HCT116 (cell line): ENCODE measurements at regions not wholly inside any gene's neighbourhood (a gene's known extent, or its start where the extent isn't known, plus 50 kb on each side); places are given as distances from the start of the nearest gene placed in this dataset.

Experiments used
- ATAC-seq: fragments of 200-7000 bp; cut with Tn5 transposase; 2 replicates; pipeline ENCODE4 v1.9.1; 2020; ENCODE audit warnings: mild to moderate bottlenecking, moderate library complexity
- BruUV-seq: library from RNA; stranded (reverse); fragments of 400-500 nt; replicated peaks from 2 replicates; lab custom pipeline; 2021; lab: Mats Ljungman, UMichigan
- CTCF ChIA-PET: fragments of 300-600 bp; sonication (Branson Sonifier 250); formaldehyde crosslinking; loops from one replicate; lab custom pipeline; 2021; ENCODE audit warnings: antibody characterized with exemption; lab: Charles Lee
- POLR2A ChIA-PET: fragments of 300-600, 350-600 bp; sonication (Branson Sonifier 250); formaldehyde crosslinking; loops from one replicate; lab custom pipeline; 2021; ENCODE audit warnings: antibody characterized with exemption; lab: Charles Lee
- RAD21 ChIA-PET, 2 experiments: fragments of 300-600 bp; sonication (Branson Sonifier 250); formaldehyde crosslinking; loops; one replicate each; lab custom pipeline; 2023; ENCODE audit warnings: low total read pairs in 2 of 2; ENCODE audit not compliant: uncharacterized antibody in 2 of 2, unreplicated experiment in 2 of 2, low non-redundant PET in 1 of 2; lab: Charles Lee
- DNase-seq: peaks from one replicate; pipeline ENCODE4 v3.0.0-alpha.2; 2010; ENCODE audit warnings: low read depth, low spot score
- H2AFZ ChIP-seq: fragments of 200-600 bp; shearing (Covaris generic), sonication (generic); 2 replicates; pipeline ENCODE4 v1.6.1; 2017; ENCODE audit warnings: low read depth, mixed run types, mixed read lengths, antibody characterized with exemption, low read length; ENCODE audit not compliant: poor library complexity, severe bottlenecking
- H3K27ac ChIP-seq: 2 replicates; pipeline ENCODE4 v1.5.1; 2012; ENCODE audit warnings: low read depth, low read length
- H3K27me3 ChIP-seq: fragments of 200-600 bp; sonication (generic); 2 replicates; pipeline ENCODE4 v1.6.1; 2016; ENCODE audit warnings: mixed run types, low read length, mixed read lengths; ENCODE audit not compliant: insufficient read depth
- H3K36me3 ChIP-seq, 2 experiments: fragments of 200-500 bp in 1 of 2; fragments of 200-600 bp in 1 of 2; sonication (Bioruptor generic) in 1 of 2; sonication (generic) in 1 of 2; 2 replicates each; pipeline versions ENCODE4 v1.5.1 to v1.6.1; 2014 to 2016; ENCODE audit warnings: low read length in 2 of 2, inconsistent platforms in 1 of 2, mixed read lengths in 1 of 2, mixed run types in 1 of 2; ENCODE audit not compliant: insufficient read depth in 2 of 2, control insufficient read depth in 1 of 2
- H3K4me1 ChIP-seq, 2 experiments: fragments of 200-600 bp in 1 of 2; sonication (generic) in 1 of 2; 2 replicates each; pipeline versions ENCODE4 v1.5.1 to v1.6.1; 2012 to 2017; ENCODE audit warnings: low read length in 2 of 2, inconsistent platforms in 1 of 2, mild to moderate bottlenecking in 1 of 2, mixed read lengths in 1 of 2, mixed run types in 1 of 2, moderate library complexity in 1 of 2; ENCODE audit not compliant: insufficient read depth in 2 of 2, control insufficient read depth in 1 of 2
- H3K4me2 ChIP-seq: fragments of 200-600 bp; sonication (generic); 2 replicates; pipeline ENCODE4 v1.6.1; 2017; ENCODE audit warnings: mixed run types, low read length, mixed read lengths
- H3K4me3 ChIP-seq, 2 experiments: fragments of 200-600 bp in 1 of 2; sonication (generic) in 1 of 2; replicated peaks in 1 of 2; 2 replicates each; pipeline ENCODE4 v1.5.1; 2011 to 2016; ENCODE audit warnings: low read length in 2 of 2, control low read depth in 1 of 2, low read depth in 1 of 2, mild to moderate bottlenecking in 1 of 2, mixed read lengths in 1 of 2, mixed run types in 1 of 2
- H3K79me2 ChIP-seq: fragments of 200-600 bp; sonication (generic); 2 replicates; pipeline ENCODE4 v1.6.1; 2017; ENCODE audit warnings: mild to moderate bottlenecking, mixed run types, low read length, moderate library complexity, mixed read lengths; ENCODE audit not compliant: insufficient read depth
- H3K9ac ChIP-seq: fragments of 200-600 bp; sonication (generic); 2 replicates; pipeline ENCODE4 v1.6.1; 2016; ENCODE audit warnings: low read length, mixed read lengths
- H3K9me2 ChIP-seq: fragments of 200-600 bp; sonication (generic), shearing (Covaris generic); 2 replicates; pipeline ENCODE4 v1.6.1; 2017; ENCODE audit warnings: mixed run types, mild to moderate bottlenecking, moderate library complexity; ENCODE audit not compliant: insufficient read depth
- H3K9me3 ChIP-seq, 2 experiments: fragments of 200-500 bp in 1 of 2; fragments of 200-600 bp in 1 of 2; sonication (Bioruptor generic) in 1 of 2; sonication (generic) in 1 of 2; 2 replicates each; pipeline ENCODE4 v1.6.1; 2014 to 2017; ENCODE audit warnings: low read length in 2 of 2, mixed read lengths in 2 of 2, inconsistent platforms in 1 of 2, low read depth in 1 of 2, mild to moderate bottlenecking in 1 of 2, mixed run types in 1 of 2, moderate library complexity in 1 of 2; ENCODE audit not compliant: control insufficient read depth in 1 of 2, insufficient read depth in 1 of 2
- H4K20me1 ChIP-seq: fragments of 200-600 bp; sonication (generic), shearing (Covaris generic); 2 replicates; pipeline ENCODE4 v1.6.1; 2017; ENCODE audit warnings: mixed run types, mild to moderate bottlenecking, moderate library complexity; ENCODE audit not compliant: insufficient read depth
- CBX3 ChIP-seq: IDR thresholded peaks from 2 replicates; pipeline ENCODE4 v1.6.1; 2012; ENCODE audit warnings: low read depth
- CEBPB ChIP-seq: IDR thresholded peaks from 2 replicates; pipeline ENCODE4 v1.6.1; 2012; ENCODE audit warnings: low read depth
- EGR1 ChIP-seq: IDR thresholded peaks from 2 replicates; pipeline ENCODE4 v1.6.1; 2012; ENCODE audit warnings: low read depth
- ELF1 ChIP-seq: IDR thresholded peaks from 2 replicates; pipeline ENCODE4 v1.6.1; 2012; ENCODE audit warnings: low read depth, borderline replicate concordance
- JUND ChIP-seq: IDR thresholded peaks from 2 replicates; pipeline ENCODE4 v1.6.1; 2012
- MAX ChIP-seq: IDR thresholded peaks from 2 replicates; pipeline ENCODE4 v1.6.1; 2012
- SIN3A ChIP-seq: IDR thresholded peaks from 2 replicates; pipeline ENCODE4 v1.6.1; 2012; ENCODE audit warnings: low read depth
- SP1 ChIP-seq: IDR thresholded peaks from 2 replicates; pipeline ENCODE4 v1.6.1; 2012; ENCODE audit warnings: low read depth
- TCF7L2 ChIP-seq: IDR thresholded peaks from 2 replicates; pipeline ENCODE4 v1.7.0; 2011; ENCODE audit warnings: borderline replicate concordance, inconsistent platforms; ENCODE audit not compliant: insufficient read depth, insufficient read length; ENCODE audit errors: extremely low read depth
- YY1 ChIP-seq: IDR thresholded peaks from 2 replicates; pipeline ENCODE4 v1.6.1; 2011; ENCODE audit warnings: low read length, low read depth, moderate library complexity, mild to moderate bottlenecking; ENCODE audit not compliant: insufficient replicate concordance; ENCODE audit errors: extremely low read depth
- ZBTB33 ChIP-seq: IDR thresholded peaks from 2 replicates; pipeline ENCODE4 v1.6.1; 2011; ENCODE audit warnings: mild to moderate bottlenecking, low read length, moderate library complexity; ENCODE audit not compliant: insufficient replicate concordance; ENCODE audit errors: extremely low read depth
- ZNF274 ChIP-seq: fragments of 200-500 bp; sonication (Bioruptor generic); IDR thresholded peaks from 2 replicates; pipeline ENCODE4 v1.6.1; 2014; ENCODE audit warnings: mild to moderate bottlenecking, low read depth, low read length, inconsistent platforms
- intact Hi-C: fragments of 100-400 bp; cut with micrococcal nuclease; formaldehyde crosslinking; loops from 2 replicates; pipeline ENCODE4 v1.10.0; 2022
- TF ChIP-seq, protein P1 (sequence below), 3 experiments: fragments of 200-600 bp in 1 of 3; sonication (generic) in 1 of 3; IDR thresholded peaks in 2 of 3; conservative IDR thresholded peaks in 1 of 3; 2 replicates each; pipeline ENCODE4 v1.5.1; 2012 to 2017; ENCODE audit warnings: low read depth in 2 of 3, low read length in 2 of 3, antibody characterized with exemption in 1 of 3, borderline replicate concordance in 1 of 3, control low read depth in 1 of 3, mild to moderate bottlenecking in 1 of 3, mixed read lengths in 1 of 3, mixed run types in 1 of 3, moderate library complexity in 1 of 3; ENCODE audit not compliant: insufficient read depth in 1 of 3

- BruUV-seq = no TSS peak
- POLR2A ChIA-PET = no interaction called here
- Histone ChIP-seq H3K4me1 (no peaks in the 10 kb centered on the region), H2AFZ (no peak overlapping the region), H3K9ac (no peak overlapping the region), H3K4me3 (no peak overlapping the region), H3K9me2 (no peaks in the 10 kb centered on the region), H3K9me3 (peaks cover 4 to 35% of the 10 kb centered on the region in 2 experiments; a peak in 3 of 4 replicates), H3K36me3 (no peaks in the 10 kb centered on the region), H3K27me3 (no peaks in the 10 kb centered on the region), H3K4me2 (no peak overlapping the region), H3K27ac (no peak overlapping the region), H3K79me2 (no peaks in the 10 kb centered on the region), H4K20me1 (no peaks in the 10 kb centered on the region)
- RAD21 ChIA-PET = no interaction called here
- ATAC-seq (no peak), DNase-seq (no peak)
- intact Hi-C loops = no loop called here
- TF ChIP-seq ELF1 = no peak
- TF ChIP-seq SP1 = no peak
- TF ChIP-seq ZBTB33 = no peak
- no peak for TF ChIP-seq EGR1
- no peak for TF ChIP-seq MAX
- no peak for TF ChIP-seq JUND
- CTCF ChIA-PET = no interaction called here
Observed at GRCh38 chr4:60945641-60946040, 254.5 kb upstream of the ADGRL3 start.

DNA sequence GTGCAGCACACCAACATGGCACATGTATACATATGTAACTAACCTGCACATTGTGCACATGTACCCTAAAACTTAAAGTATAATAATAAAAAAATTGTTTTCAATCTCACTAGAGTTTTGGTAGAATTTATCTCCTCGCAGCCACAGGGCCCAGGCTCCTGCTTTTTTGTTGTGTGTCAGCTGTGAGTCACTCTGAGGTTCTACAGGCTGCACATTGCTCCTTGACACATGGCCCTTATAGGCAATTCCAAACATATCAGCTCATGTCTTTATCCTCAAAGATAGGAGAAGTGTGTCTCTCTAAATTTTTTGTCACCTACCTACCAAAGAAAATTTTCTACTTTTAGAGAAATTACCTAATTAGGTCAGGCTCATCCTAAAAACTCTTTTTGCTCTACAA is 252.1 kb upstream of the ADGRL3 start:
- no peaks in the 10 kb centered on the region for H3K36me3 ChIP-seq
- ChIA-PET RAD21 (no interaction called here), CTCF (no interaction called here), POLR2A (no interaction called here)
- no peak overlapping the region for H3K27ac ChIP-seq
- no TSS peak for BruUV-seq
- no peak overlapping the region for H2AFZ ChIP-seq
- H4K20me1 ChIP-seq = no peaks in the 10 kb centered on the region
- no peak overlapping the region for H3K9ac ChIP-seq
- peaks cover 4 to 39% of the 10 kb centered on the region in 2 experiments; a peak in 3 of 4 replicates for H3K9me3 ChIP-seq
- TF ChIP-seq YY1 = no peak
- TF ChIP-seq, protein P1, sequence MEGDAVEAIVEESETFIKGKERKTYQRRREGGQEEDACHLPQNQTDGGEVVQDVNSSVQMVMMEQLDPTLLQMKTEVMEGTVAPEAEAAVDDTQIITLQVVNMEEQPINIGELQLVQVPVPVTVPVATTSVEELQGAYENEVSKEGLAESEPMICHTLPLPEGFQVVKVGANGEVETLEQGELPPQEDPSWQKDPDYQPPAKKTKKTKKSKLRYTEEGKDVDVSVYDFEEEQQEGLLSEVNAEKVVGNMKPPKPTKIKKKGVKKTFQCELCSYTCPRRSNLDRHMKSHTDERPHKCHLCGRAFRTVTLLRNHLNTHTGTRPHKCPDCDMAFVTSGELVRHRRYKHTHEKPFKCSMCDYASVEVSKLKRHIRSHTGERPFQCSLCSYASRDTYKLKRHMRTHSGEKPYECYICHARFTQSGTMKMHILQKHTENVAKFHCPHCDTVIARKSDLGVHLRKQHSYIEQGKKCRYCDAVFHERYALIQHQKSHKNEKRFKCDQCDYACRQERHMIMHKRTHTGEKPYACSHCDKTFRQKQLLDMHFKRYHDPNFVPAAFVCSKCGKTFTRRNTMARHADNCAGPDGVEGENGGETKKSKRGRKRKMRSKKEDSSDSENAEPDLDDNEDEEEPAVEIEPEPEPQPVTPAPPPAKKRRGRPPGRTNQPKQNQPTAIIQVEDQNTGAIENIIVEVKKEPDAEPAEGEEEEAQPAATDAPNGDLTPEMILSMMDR (IDR thresholded peaks at IDR 0.05 in 2 of 3, conservative IDR thresholded peaks at IDR 0.05 in 1 of 3; ENCODE audit: borderline replicate concordance in 1 of 3, insufficient read depth in 1 of 3, low read depth in 2 of 3, low read length in 2 of 3) = no peak
- no peak for TF ChIP-seq CBX3
- no peak for TF ChIP-seq TCF7L2
- no peak for TF ChIP-seq ZNF274
- TF ChIP-seq SP1 = no peak
- TF ChIP-seq SIN3A = no peak
- TF ChIP-seq ZBTB33 = no peak
- no peak for TF ChIP-seq ELF1
- no peak for TF ChIP-seq EGR1
- TF ChIP-seq CEBPB = no peak
- no peak for DNase-seq
- no peak overlapping the region for H3K4me2 ChIP-seq
- H3K9me2 ChIP-seq = no peaks in the 10 kb centered on the region
- intact Hi-C loops = no loop called here
- no peaks in the 10 kb centered on the region for H3K27me3 ChIP-seq
- ATAC-seq = no peak
- no peaks in the 10 kb centered on the region for H3K4me1 ChIP-seq
- H3K4me3 ChIP-seq = no peak overlapping the region
- no peaks in the 10 kb centered on the region for H3K79me2 ChIP-seq
